Renal cortical epithelial cell (primary cell): ENCODE measurements at regions not wholly inside any gene's neighbourhood (a gene's known extent, or its start where the extent isn't known, plus 50 kb on each side); places are given as distances from the start of the nearest gene placed in this dataset.
"Not testable (repeated sequence)": the region's sequence is repeated elsewhere in the genome, so short reads cannot be mapped to it uniquely, and the experiment has no call there.

Experiments
- DNase-seq: peaks from one replicate; pipeline ENCODE4 v3.0.0-alpha.2; 2011; ENCODE audit warnings: low read depth

- not testable (repeated sequence) for DNase-seq
Measured at GRCh38 chr10:124148509-124149188, 55.3 kb upstream of the CHST15 start.

DNA sequence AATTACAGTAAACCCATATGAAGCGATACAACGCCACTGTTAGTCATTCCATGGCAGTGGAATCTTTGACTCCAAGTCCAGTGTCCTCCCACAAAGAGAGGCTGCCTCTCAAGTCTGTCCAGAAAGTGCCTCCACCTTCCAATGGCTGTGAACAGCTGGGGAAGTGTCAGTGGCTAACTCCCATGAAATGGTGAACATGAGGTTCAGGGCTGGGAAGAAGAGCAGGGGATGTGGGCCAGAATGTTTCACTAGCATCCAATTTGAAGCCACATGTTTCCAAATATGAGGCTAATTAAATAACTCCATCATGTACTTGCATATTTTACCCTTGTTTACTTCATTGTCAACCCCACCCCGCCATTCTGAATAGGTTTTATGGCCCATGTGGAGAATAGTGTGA lies 53.1 kb upstream of the CHST15 start:
- no peak for DNase-seq

- DNase-seq: peak; percentile 58
Measured at GRCh38 chr10:124145109-124145870, 51.9 kb upstream of the CHST15 start.

- no peak for DNase-seq
Measured at GRCh38 chr10:124144536-124144935, 51.1 kb upstream of the CHST15 start.

DNA sequence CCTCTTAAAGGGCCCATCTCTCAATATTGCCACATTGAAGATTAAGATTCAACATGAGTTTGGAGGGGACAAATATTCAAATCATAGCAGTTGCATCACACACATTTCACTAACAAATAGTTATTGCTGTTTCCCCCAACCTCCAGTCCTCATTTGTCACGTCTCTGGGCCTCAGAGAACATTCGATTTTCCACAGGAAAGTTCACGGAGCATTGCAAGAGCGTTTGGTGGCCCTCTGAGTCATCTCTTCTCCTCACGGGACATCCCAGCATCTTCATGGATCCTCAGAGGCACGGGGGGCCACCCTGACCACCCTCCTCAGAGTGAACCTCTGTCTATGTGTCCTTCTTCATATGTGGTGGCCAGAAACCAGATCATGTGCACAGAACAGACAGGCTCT lies 50.3 kb upstream of the CHST15 start:
- no peak for DNase-seq
